Endothelial cell of umbilical vein (primary cell): ENCODE measurements at regions not wholly inside any gene's neighbourhood (a gene's known extent, or its start where the extent isn't known, plus 50 kb on each side); places are given as distances from the start of the nearest gene placed in this dataset.
"Not testable (repeated sequence)": the region's sequence is repeated elsewhere in the genome, so short reads cannot be mapped to it uniquely, and the experiment has no call there.

Source experiments
- POLR2AphosphoS5 ChIP-seq: IDR thresholded peaks from 2 replicates; pipeline ENCODE4 v1.6.1; 2012; ENCODE audit warnings: low read depth, mild to moderate bottlenecking, control low read depth, low read length, moderate library complexity; ENCODE audit not compliant: insufficient read depth
- TF ChIP-seq, protein P1 (sequence below), 2 donors: IDR thresholded peaks; 1 replicate in 1 of 2; 2 replicates in 1 of 2; pipeline ENCODE4 v1.5.1; 2011; ENCODE audit warnings: low read length in 2 of 2, mild to moderate bottlenecking in 2 of 2, moderate library complexity in 2 of 2, control low read depth in 1 of 2, inconsistent platforms in 1 of 2, low read depth in 1 of 2; ENCODE audit not compliant: insufficient read depth in 1 of 2; ENCODE audit errors: extremely low read depth in 1 of 2

- TF ChIP-seq, protein P1, sequence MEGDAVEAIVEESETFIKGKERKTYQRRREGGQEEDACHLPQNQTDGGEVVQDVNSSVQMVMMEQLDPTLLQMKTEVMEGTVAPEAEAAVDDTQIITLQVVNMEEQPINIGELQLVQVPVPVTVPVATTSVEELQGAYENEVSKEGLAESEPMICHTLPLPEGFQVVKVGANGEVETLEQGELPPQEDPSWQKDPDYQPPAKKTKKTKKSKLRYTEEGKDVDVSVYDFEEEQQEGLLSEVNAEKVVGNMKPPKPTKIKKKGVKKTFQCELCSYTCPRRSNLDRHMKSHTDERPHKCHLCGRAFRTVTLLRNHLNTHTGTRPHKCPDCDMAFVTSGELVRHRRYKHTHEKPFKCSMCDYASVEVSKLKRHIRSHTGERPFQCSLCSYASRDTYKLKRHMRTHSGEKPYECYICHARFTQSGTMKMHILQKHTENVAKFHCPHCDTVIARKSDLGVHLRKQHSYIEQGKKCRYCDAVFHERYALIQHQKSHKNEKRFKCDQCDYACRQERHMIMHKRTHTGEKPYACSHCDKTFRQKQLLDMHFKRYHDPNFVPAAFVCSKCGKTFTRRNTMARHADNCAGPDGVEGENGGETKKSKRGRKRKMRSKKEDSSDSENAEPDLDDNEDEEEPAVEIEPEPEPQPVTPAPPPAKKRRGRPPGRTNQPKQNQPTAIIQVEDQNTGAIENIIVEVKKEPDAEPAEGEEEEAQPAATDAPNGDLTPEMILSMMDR (IDR thresholded peaks at IDR 0.05; ENCODE audit: extremely low read depth in 1 of 2, insufficient read depth in 1 of 2, low read depth in 1 of 2, low read length in 2 of 2), result not testable (repeated sequence)
- TF ChIP-seq POLR2AphosphoS5, result not testable (repeated sequence)
These were observed 175.5 kb upstream of the IRF2BP2 start for GRCh38 chr1:234785471-234785919.
